A549 (cell line): ENCODE measurements at regions not wholly inside any gene's neighbourhood (a gene's known extent, or its start where the extent isn't known, plus 50 kb on each side); places are given as distances from the start of the nearest gene placed in this dataset.
A peak's percentile ranks its signal among the peaks of the same experiment; 100 is the strongest.

Source experiments
- ATAC-seq, 2 experiments: fragments of 200-7000 bp in 1 of 2; fragments of >200 bp in 1 of 2; cut with Nextera tagmentation in 1 of 2; cut with Tn5 transposase in 1 of 2; 3 replicates each; pipeline versions ENCODE4 v1.8.0 to v1.9.1; 2018 to 2020; ENCODE audit warnings: mild to moderate bottlenecking in 1 of 2, moderate library complexity in 1 of 2
- CTCF ChIA-PET: fragments of 300-600 bp; sonication (Branson Sonifier 250); formaldehyde crosslinking; extraction: SDS; loops from one replicate; lab custom pipeline; 2021; ENCODE audit warnings: antibody characterized with exemption, inconsistent platforms; lab: Yijun Ruan, JAX
- POLR2A ChIA-PET: fragments of 350-600 bp; formaldehyde crosslinking; extraction: SDS; loops from one replicate; lab custom pipeline; 2021; ENCODE audit warnings: antibody characterized with exemption, inconsistent platforms; lab: Yijun Ruan, JAX
- DNase-seq, 2 experiments: peaks; one replicate each; pipeline versions ENCODE4 v3.0.0 to v3.0.0-alpha.2; 2011 to 2016; ENCODE audit warnings: low read depth in 1 of 2, low spot score in 1 of 2
- FAIRE-seq: peaks from 2 replicates; lab custom pipeline; 2011; peaks lifted over from hg19 to GRCh38; lab: Jason Lieb, UNC
- H3K27ac ChIP-seq, 2 experiments: fragments of >200 bp; sonication (Bioruptor Twin); formaldehyde crosslinking; 3 replicates each; pipeline ENCODE4 v1.5.1; 2016 to 2017
- H3K4me1 ChIP-seq: fragments of >200 bp; sonication (Bioruptor Twin); formaldehyde crosslinking; 3 replicates; pipeline ENCODE4 v1.6.1; 2016
- H3K4me2 ChIP-seq: fragments of >200 bp; sonication (Bioruptor Twin); formaldehyde crosslinking; 3 replicates; pipeline ENCODE4 v1.6.1; 2016
- H3K4me3 ChIP-seq: fragments of >200 bp; sonication (Bioruptor Twin); formaldehyde crosslinking; 3 replicates; pipeline ENCODE4 v1.5.1; 2016
- H3K9me3 ChIP-seq: fragments of >200 bp; sonication (Bioruptor Twin); formaldehyde crosslinking; 3 replicates; pipeline ENCODE4 v1.6.1; 2016
- BHLHE40 ChIP-seq: IDR thresholded peaks from 2 replicates; pipeline ENCODE4 v1.6.1; 2012; ENCODE audit warnings: low read depth, low read length, inconsistent platforms
- CBX2 ChIP-seq: fragments of 200-600 bp; sonication (generic); IDR thresholded peaks from 2 replicates; pipeline ENCODE4 v1.6.1; 2016; ENCODE audit warnings: low read depth, mild to moderate bottlenecking, borderline replicate concordance
- CBX8 ChIP-seq: fragments of 200-600 bp; sonication (generic); IDR thresholded peaks from 2 replicates; pipeline ENCODE4 v1.6.1; 2016
- FOSL2 ChIP-seq, 2 experiments: fragments of 450-650 bp in 1 of 2; fragments of >200 bp in 1 of 2; sonication (Bioruptor Twin) in 1 of 2; formaldehyde crosslinking; IDR thresholded peaks; 2 replicates each; pipeline versions ENCODE4 v1.5.0 to v1.6.1; 2016 to 2020; ENCODE audit warnings: mild to moderate bottlenecking in 1 of 2, moderate library complexity in 1 of 2
- GATA3 ChIP-seq: IDR thresholded peaks from 2 replicates; pipeline ENCODE4 v1.6.1; 2012; ENCODE audit warnings: borderline replicate concordance
- JUNB ChIP-seq: fragments of >200 bp; sonication (Bioruptor Twin); formaldehyde crosslinking; IDR thresholded peaks from 2 replicates; pipeline ENCODE4 v1.6.1; 2016
- NFE2L2 ChIP-seq: fragments of 150-350 bp; conservative IDR thresholded peaks from 2 replicates; pipeline ENCODE4 v1.6.1; 2014; ENCODE audit warnings: low read length
- NPAS2 ChIP-seq: fragments of 250-450 bp; sonication (Bioruptor Pico); IDR thresholded peaks from 2 replicates; pipeline ENCODE4 v1.8.0; 2022; ENCODE audit warnings: mild to moderate bottlenecking, moderate library complexity, borderline replicate concordance
- NR3C1 ChIP-seq: fragments of >200 bp; sonication (Bioruptor Twin); formaldehyde crosslinking; IDR thresholded peaks from 3 replicates; pipeline ENCODE4 v1.6.1; 2017
- POLR2AphosphoS2 ChIP-seq: conservative IDR thresholded peaks from 2 replicates; pipeline ENCODE4 v1.6.1; 2012; ENCODE audit warnings: low read length, improper control_type of control experiment, inconsistent platforms
- RAD21 ChIP-seq, 2 experiments: fragments of >200 bp in 1 of 2; sonication (Bioruptor Twin) in 1 of 2; formaldehyde crosslinking in 1 of 2; IDR thresholded peaks in 1 of 2; conservative IDR thresholded peaks in 1 of 2; 2 replicates in 1 of 2; 3 replicates in 1 of 2; pipeline ENCODE4 v1.6.1; 2012 to 2018; ENCODE audit warnings: inconsistent platforms in 1 of 2
- RCOR1 ChIP-seq: fragments of 150-350 bp; IDR thresholded peaks from 2 replicates; pipeline ENCODE4 v1.6.1; 2014; ENCODE audit warnings: antibody characterized with exemption, low read length, low read depth
- SMC3 ChIP-seq: fragments of >200 bp; sonication (Bioruptor Twin); formaldehyde crosslinking; IDR thresholded peaks from 3 replicates; pipeline ENCODE4 v1.6.1; 2018; ENCODE audit warnings: inconsistent platforms
- TFCP2L1 ChIP-seq: fragments of 250-450 bp; sonication (Bioruptor Pico); IDR thresholded peaks from 2 replicates; pipeline ENCODE4 v1.5.0; 2021; ENCODE audit warnings: mild to moderate bottlenecking
- ZC3H11A ChIP-seq: fragments of 450-650 bp; IDR thresholded peaks from 2 replicates; pipeline ENCODE4 v1.6.1; 2014; ENCODE audit warnings: antibody characterized with exemption, mild to moderate bottlenecking
- ZNF302 ChIP-seq: fragments of 250-450 bp; sonication (Bioruptor Pico); IDR thresholded peaks from 2 replicates; pipeline ENCODE4 v1.9.0; 2021; ENCODE audit warnings: inconsistent platforms, mild to moderate bottlenecking, moderate library complexity
- WGBS: methylation state at CpG from one replicate; pipeline ENCODE4 v1.1.6; 2017; ENCODE audit errors: missing lambda C conversion rate; 5-methylcytosine and 5-hydroxymethylcytosine counted together
- TF ChIP-seq, protein P1 (sequence below): fragments of 450-650 bp; IDR thresholded peaks from 2 replicates; pipeline ENCODE4 v1.6.1; 2014; ENCODE audit warnings: antibody characterized with exemption
- TF ChIP-seq, protein P2 (sequence below): fragments of >200 bp; sonication (Bioruptor Twin); formaldehyde crosslinking; IDR thresholded peaks from 3 replicates; pipeline ENCODE4 v1.5.1; 2016
- TF ChIP-seq, protein P3 (sequence below): IDR thresholded peaks from 2 replicates; pipeline ENCODE4 v1.6.1; 2012

DNA sequence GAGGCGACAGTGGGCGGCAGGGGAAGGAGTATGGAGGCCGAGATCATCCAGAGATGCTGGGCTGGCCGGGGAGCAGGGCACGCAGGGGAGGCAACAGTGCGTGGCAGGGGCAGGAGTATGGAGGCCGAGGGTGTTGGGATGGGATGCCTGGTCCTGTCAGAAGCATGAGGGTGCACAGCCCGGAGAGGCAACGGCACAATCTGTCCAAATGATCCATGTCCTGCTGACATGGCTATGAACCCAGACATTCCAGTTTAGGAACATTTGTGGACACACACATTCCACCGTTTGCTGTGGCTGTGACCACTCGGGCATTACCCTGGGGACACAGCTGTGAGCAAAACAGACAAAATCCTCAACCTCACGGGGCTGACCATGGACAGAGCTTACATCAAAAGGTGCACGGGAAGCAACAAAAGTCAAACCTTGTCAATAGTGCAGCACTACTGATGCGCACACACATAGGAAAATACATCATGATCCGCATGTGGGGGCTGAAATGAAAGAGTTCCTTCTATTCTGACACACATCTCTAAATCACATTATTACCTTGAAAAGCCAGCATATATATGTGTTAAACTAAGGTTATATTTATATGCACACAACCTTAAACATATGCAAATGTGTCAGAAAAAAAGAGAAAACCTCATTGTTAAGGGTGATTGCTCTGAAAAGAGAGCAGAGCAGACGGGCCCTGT is 144.0 kb upstream of the GPC1 start:
- H3K4me3 ChIP-seq: no peak overlapping the region
- H3K9me3 ChIP-seq: no peaks in the 10 kb centered on the region
- H3K4me1 ChIP-seq: no peaks in the 10 kb centered on the region
- TF ChIP-seq RAD21 (conservative IDR thresholded peaks at IDR 0.05 in 1 of 2, IDR thresholded peaks at IDR 0.05 in 1 of 2): no peak
- DNase-seq: no peak
- H3K27ac ChIP-seq: no peak overlapping the region
- 72% methylated on average over 15 of the region's 16 CpGs for WGBS
- H3K4me2 ChIP-seq: no peak overlapping the region
- POLR2A ChIA-PET: no interaction called here
- FAIRE-seq: no peak
- CTCF ChIA-PET: interaction anchor here (1.1 to 1.2 kb wide), 2 partner anchors 16 to 58 kb away, joined by 3 to 5 read pairs; no protein-coding TSS in a partner anchor
- ATAC-seq: no peak

DNA sequence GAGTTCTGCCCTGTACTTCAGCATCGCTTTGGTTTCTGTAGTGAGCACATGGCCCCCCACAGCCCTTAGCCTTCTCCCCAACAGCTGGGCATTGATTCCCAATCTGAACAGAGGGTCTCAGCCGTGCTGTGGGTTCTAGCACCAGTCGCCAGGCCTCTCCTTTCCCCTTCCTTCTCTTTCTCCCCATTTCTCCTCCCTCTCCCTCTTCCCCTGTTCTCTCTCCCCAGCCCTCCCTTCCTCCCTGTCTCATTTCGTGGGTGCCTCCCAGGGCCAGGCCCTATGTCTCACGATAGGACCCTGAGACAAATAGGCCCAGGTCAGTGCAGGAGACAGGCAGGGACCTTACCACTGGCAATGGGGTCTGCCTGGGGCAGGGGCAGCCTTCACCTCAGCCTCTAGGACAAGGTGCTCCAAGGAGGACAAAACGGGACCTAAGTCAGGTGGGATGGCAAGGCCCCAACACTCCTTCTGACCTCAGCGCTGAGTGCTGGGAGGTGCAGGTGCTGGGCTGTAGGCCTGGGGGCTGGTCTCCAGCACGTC is 143.4 kb upstream of the GPC1 start:
- Histone ChIP-seq H3K27ac (no peak overlapping the region), H3K4me3 (no peak overlapping the region), H3K4me1 (no peaks in the 10 kb centered on the region), H3K9me3 (no peaks in the 10 kb centered on the region), H3K4me2 (no peak overlapping the region)
- DNase-seq: no peak
- ChIA-PET POLR2A (no interaction called here), CTCF (interaction anchor here (1.2 kb wide), 1 partner anchor 15 kb away, joined by 5 read pairs; no protein-coding TSS in a partner anchor)
- no peak for TF ChIP-seq TFCP2L1
- no peak for ATAC-seq
- WGBS: 65% methylated on average over 8 of the region's 8 CpGs
- FAIRE-seq: no peak

DNA sequence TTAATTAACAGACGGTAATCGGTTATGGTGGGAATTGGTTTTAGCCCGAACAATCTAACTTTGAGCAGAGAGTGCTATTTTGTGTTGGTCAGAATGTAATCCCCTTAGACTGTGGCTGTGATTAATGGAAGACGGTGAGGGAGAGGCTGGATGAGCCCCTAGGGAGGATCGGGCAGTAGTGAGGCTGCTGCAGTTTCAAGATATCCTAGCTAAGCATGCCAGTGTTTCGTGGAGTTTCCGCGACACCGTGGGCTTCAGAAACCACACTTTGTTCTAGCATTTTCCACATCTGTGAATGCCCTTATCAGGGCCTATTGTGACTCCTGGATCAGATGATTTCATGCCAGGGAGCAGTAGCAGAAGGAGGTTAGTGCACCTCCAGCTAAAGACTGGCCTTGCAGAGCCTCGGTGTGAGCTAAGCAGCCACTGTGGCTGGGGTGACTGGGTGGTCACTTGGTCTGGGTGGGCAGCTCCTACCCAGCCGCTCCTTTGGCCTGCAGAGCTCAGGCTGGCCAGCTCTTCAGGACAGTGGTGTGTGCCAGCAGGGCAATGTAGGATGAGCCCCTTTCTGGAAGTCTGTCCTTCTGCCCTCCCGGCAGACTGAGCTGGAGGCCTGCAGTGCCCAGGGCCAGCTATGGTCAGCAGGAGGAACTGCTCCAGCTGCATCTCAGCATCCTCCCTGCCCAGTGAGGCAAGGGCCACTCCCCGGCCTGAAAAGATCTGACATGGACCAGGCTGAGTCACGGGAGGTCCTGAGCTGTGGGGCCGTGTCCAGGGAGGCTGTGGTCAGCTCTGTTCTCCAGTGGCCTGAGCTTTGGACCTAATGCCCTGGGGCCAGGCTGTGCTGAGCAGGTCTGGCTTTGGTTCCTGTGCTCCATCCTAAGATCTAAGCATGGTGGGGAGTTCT is 142.6 kb upstream of the GPC1 start:
- DNase-seq (no peak), ATAC-seq (peak in 1 of 2 experiments; percentile 30; a peak in 2 of 6 replicates), FAIRE-seq (no peak)
- POLR2A ChIA-PET: no interaction called here
- 82% methylated on average over 13 of the region's 15 CpGs for WGBS
- H3K27ac ChIP-seq: no peak overlapping the region
- TF ChIP-seq CBX8: no peak
- no peak for TF ChIP-seq ZC3H11A
- TF ChIP-seq POLR2AphosphoS2: no peak
- no peak for TF ChIP-seq BHLHE40
- TF ChIP-seq, protein P1, sequence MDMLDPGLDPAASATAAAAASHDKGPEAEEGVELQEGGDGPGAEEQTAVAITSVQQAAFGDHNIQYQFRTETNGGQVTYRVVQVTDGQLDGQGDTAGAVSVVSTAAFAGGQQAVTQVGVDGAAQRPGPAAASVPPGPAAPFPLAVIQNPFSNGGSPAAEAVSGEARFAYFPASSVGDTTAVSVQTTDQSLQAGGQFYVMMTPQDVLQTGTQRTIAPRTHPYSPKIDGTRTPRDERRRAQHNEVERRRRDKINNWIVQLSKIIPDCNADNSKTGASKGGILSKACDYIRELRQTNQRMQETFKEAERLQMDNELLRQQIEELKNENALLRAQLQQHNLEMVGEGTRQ: no peak
- no peak for TF ChIP-seq NPAS2 (CRISPR knock-in tag)
- no peak for TF ChIP-seq RCOR1
- TF ChIP-seq, protein P2, sequence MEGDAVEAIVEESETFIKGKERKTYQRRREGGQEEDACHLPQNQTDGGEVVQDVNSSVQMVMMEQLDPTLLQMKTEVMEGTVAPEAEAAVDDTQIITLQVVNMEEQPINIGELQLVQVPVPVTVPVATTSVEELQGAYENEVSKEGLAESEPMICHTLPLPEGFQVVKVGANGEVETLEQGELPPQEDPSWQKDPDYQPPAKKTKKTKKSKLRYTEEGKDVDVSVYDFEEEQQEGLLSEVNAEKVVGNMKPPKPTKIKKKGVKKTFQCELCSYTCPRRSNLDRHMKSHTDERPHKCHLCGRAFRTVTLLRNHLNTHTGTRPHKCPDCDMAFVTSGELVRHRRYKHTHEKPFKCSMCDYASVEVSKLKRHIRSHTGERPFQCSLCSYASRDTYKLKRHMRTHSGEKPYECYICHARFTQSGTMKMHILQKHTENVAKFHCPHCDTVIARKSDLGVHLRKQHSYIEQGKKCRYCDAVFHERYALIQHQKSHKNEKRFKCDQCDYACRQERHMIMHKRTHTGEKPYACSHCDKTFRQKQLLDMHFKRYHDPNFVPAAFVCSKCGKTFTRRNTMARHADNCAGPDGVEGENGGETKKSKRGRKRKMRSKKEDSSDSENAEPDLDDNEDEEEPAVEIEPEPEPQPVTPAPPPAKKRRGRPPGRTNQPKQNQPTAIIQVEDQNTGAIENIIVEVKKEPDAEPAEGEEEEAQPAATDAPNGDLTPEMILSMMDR: no peak
- no peak for TF ChIP-seq FOSL2 (IDR thresholded peaks at IDR 0.05)
- TF ChIP-seq FOSL2 (CRISPR knock-in tag; IDR thresholded peaks at IDR 0.05): no peak
- no peak for TF ChIP-seq JUNB
- no peak for TF ChIP-seq GATA3
- TF ChIP-seq NR3C1: no peak
- TF ChIP-seq ZNF302 (CRISPR knock-in tag): no peak
- no peak for TF ChIP-seq SMC3
- TF ChIP-seq CBX2: no peak
- TF ChIP-seq, protein P3, sequence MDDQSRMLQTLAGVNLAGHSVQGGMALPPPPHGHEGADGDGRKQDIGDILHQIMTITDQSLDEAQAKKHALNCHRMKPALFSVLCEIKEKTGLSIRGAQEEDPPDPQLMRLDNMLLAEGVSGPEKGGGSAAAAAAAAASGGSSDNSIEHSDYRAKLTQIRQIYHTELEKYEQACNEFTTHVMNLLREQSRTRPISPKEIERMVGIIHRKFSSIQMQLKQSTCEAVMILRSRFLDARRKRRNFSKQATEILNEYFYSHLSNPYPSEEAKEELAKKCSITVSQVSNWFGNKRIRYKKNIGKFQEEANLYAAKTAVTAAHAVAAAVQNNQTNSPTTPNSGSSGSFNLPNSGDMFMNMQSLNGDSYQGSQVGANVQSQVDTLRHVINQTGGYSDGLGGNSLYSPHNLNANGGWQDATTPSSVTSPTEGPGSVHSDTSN: no peak
- TF ChIP-seq NFE2L2: no peak
- H3K4me2 ChIP-seq: no peak overlapping the region
- no peaks in the 10 kb centered on the region for H3K9me3 ChIP-seq
- H3K4me3 ChIP-seq: no peak overlapping the region
- H3K4me1 ChIP-seq: no peaks in the 10 kb centered on the region
- CTCF ChIA-PET: interaction anchor here (0.6 to 1.2 kb wide), 2 partner anchors 14 to 280 kb away, joined by 3 to 5 read pairs; no protein-coding TSS in a partner anchor
